Activated effector memory CD4-positive, alpha-beta T cell treated with Interleukin-2 at 50 U/mL for 16 hours (primary cell): ENCODE measurements at regions not wholly inside any gene's neighbourhood (a gene's known extent, or its start where the extent isn't known, plus 50 kb on each side); places are given as distances from the start of the nearest gene placed in this dataset.
A peak's percentile ranks its signal among the peaks of the same experiment; 100 is the strongest.

ENCODE experiments used
- DNase-seq: peaks from one replicate; pipeline ENCODE4 v3.0.0-alpha.2; 2020

DNA sequence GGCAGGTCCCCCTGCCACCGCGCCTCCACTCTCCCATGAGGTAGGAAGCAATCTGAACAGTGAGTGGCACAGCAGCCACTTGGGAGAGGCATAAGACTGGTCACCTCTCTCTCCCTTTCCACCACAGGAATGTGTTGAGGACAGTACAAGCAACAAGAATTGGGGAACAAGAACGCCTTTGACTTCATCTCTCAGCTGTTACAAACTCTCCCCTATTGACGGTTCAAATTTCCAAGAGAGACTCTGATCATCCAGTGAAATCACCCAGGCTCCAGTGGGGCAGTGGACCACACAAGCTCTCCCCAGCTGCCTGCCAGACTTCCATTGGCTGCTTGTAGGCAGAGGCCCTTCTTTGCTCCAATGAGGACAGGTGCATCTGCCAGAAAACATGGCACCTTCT, 249.9 kb upstream of the JUN start:
- DNase-seq: no peak

DNA sequence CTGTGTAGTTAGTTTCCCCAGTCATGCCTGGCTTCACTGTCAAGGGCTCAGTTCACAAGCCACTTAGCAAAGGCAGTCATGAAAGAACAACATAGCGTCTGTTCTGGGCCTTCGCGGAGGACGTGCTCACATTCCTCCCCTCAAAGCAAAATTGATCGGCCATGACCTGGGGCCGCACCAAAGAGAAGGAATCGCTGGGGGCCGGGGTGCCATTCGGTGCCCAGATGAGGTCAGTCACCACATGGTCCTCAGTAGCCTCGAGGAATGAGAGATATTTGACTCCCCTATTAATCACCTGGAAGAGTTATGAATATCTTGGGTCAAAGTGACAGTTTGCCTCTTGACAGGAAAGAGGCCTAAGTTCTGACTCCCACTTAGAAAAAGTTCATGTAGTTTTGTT, 251.1 kb upstream of the JUN start:
- no peak for DNase-seq

DNA sequence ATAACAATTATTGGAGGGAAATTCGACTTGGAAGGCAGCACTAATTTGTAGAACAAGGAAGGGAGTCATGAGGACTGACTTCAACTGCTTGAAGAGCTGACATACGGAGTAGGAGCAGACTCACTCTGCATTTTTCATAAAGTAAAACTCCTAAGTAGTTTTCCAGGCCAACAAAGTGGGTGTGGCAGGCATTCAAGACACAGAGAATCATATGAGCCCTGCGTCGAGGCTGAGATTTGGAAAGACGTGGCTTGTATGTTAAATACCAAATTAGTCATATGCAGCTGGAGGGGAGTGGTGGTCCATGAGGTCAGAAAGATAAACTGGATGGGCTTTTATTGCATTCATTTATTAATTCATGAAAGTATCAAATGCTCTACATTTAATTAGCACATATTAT, 255.7 kb upstream of the JUN start:
- DNase-seq: no peak

DNA sequence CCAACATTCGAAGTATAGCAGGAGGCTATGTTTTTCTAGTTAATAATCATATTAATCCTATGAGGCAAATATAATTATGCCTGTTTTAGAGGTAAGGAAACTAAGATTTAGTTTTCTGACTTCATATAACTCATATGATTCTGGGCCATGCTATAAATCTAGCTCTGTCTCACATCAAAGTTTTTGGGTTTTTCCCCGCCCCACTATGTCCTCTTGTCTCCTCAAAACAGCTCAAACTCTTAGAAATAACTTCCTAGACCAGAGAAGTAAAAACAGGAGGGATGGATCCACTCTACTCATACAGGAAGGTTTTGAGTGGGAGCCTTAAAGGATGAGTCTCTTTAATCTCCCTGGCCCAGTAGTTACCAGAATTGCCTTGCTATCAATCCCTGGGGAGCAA, 256.4 kb upstream of the FGGY start:
- no peak for DNase-seq

DNA sequence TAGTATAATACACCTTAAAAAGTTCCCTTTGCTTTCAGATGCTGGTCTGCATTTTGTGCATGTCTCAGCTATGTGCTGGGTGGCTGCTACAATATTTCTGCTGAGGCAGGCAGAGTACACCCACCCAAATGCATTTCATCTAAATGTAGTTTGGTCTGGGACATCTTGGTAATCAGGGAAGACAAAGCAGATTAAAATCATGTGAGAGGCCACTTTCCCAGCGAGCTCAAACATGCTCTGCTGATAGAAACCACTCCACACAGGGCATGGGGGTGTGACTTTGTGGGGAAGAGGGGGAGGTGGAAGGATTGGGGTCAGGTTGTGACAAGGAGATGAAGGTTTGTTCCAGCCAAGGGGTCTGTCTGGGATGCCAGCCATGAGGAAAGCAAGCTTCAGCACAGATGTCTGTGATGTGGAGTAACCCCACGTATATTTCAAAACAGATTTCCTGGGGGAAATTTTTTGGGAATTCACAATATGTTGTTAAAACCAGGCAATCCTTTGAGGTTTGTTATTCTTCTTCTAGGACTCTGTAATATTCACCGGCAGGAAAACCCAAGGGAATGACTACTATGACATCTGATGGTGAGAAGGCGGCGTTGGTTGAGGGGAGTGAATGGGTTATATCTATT, 255.1 kb upstream of the FGGY start:
- DNase-seq: no peak

DNA sequence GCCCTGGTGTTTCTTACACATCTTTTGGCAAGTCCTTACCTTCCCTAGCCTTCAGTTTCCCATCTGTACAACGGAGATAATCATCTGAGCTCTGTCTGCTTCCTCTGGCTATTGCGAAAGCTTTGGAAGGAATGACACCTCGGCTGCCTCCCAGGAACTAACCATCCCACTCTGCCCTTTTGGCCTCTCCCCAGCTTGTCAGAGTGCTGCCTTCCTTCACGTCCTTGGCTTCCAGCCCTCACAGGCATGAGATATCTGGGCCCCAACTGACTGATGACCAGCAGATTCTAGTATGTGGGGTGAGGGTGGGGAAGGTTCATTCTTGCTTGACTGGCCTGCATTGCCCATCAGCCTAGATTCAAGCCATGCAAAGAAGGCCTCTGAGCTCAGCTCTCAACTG, 253.1 kb upstream of the FGGY start:
- no peak for DNase-seq

DNA sequence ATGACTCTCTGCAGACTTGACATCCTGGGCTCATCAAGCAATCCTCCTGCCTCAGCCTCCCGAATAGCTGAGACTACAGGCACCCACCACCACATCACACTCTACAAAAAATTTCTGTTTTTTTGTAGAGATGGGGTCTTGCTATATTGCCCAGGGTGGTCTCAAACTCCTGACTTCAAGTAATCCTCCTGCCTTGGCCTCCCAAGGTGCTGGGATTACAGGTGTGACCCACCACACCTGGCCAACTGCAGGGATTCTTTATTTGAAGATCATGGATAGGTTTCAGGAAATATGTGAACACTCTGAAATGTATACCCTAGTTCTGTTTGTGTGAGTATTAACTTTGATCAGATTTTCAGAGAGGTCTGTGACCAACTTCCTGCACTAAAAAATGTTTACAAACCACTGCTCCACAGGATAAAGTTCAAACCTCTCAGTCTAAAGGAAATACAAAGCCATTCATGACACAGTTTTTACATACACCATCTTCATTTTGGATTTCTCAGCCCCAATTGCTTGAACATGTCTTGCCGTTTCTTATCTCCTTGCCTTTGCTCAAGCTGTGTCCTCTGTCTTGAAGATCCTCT, 252.3 kb upstream of the FGGY start:
- no peak for DNase-seq

DNA sequence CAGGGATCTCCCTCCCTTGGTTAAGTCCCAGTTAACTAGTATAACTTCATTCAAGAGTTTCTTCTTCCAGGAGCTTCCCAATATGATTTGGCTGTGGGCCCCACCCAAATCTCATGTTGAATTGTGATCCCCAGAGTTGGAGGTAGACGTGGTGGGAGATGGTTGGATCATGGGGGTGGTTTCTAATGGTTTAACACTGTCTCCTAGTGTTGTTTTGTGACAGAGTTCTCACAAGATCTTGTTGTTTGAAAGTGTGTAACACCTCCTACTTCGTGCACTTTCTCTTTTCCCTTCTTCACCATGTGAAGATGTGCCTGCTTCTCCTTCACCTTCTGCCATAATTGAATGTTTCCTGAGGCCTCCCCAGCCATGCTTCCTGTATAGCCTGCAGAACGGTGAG, 251.8 kb upstream of the FGGY start:
- no peak for DNase-seq

DNA sequence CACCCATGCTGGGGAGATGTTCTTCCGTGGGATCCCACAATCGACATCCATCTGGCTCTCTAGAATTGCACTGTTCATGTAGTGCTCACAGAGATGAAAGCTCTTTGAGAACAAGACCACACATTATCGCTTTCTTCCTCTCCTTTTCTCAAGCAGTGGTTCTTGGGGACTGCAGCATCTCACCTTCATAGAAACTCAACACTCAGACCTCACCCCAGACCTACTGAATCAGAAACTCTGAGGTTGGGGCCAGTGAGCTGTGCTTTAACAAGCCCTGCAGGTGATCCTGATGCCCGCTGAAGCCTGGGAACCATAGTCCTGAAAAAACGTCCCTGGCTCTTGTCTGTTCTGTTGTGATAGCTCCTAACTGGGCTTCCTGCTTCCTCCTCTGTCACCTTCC, 251.3 kb upstream of the FGGY start:
- DNase-seq: no peak

DNA sequence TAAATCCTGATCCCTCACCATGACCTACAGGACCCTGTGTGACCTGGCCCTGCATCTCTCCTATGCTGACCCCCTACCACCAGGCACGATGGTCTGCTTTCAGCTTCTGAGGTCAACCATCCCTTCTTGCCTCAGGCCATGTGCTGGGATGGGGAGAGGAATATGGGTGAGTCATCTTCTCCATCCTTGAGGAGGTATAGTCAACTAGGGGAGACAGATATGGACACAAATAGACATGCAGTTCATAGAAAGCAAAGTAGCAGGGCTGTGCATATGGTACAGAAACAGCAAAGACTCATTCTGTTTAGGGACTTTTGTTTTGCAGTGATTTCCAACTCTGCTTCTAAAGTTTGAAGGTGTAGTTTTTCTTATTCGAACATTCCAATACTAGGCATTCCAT, 250.8 kb upstream of the FGGY start:
- DNase-seq: no peak

DNA sequence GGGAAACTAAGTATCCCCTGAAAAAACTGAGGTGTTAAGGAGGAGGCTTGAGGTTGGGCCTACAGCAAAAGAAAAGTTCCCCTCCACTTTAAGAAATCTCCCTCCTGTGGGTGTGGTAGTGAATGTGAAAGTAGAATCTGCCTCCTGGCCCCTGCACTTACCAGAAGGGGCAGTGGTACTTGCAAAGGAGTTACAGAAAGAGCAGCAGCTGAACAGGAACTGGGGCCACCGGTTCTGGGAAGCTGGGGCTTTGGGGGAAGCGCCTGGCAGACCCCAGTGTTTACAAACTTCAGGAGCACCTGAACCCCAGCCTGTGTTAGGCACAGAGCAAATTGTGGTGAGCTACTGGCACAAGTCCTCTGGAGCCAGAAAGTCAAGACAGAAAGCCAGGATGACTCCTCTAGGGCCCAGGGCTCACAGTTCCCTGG, 250.2 kb upstream of the FGGY start:
- peak; percentile 6 for DNase-seq

DNA sequence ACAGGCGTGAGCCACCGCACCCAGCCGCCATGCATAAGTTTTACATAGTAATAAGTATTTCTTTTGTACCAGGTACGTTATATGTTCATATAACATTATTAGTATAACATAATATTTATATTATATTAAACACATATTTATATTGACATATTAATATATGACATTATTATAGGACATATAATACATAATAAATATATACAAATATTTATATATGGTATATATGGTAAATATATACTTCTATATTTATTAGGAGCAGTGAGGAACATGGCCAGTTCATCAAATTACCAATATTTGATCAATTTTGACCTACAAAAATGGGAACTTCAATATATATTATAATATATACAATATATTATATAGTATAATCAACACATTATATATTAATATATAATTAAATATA, 245.9 kb upstream of the FGGY start:
- DNase-seq: no peak

DNA sequence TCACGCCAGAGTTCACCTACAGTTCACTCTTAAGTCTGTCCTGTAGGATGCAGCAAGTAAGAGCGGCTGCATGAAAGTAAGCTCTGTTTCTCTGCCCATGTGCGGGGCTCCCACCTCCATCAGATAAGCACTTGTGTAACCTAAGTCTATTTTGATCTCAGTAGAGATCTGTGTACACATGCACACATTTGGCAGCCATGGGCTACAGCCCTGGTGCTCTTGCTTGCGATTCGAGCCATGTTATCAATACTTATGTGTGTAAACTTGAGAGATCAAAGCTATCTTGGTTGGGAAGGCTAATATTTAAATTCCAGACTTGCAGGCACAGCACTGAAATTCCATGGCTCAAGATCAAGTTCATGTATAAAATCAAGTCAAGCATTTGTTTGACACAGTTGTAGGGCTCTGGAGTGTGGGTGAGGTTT, 244.7 kb upstream of the FGGY start:
- DNase-seq: no peak

DNA sequence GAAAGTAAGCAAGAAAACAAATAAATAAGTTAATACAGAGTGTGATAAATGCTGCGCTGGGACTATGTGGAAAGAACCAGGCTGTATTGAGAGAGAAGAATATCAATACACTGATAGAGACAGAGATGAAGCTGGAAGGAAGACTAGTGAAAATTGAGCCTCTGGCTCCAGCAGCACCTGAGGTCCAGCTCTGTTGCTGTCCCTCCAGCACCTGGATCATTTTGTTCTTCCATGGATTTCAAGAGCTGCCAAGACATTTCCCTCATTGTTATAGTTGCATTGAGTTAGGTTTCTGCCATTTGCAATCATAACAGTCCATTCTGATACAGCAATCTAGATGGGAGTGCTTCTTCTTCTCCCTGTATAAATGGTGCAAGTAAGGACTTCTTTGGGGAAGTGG, 242.7 kb upstream of the FGGY start:
- DNase-seq: no peak

DNA sequence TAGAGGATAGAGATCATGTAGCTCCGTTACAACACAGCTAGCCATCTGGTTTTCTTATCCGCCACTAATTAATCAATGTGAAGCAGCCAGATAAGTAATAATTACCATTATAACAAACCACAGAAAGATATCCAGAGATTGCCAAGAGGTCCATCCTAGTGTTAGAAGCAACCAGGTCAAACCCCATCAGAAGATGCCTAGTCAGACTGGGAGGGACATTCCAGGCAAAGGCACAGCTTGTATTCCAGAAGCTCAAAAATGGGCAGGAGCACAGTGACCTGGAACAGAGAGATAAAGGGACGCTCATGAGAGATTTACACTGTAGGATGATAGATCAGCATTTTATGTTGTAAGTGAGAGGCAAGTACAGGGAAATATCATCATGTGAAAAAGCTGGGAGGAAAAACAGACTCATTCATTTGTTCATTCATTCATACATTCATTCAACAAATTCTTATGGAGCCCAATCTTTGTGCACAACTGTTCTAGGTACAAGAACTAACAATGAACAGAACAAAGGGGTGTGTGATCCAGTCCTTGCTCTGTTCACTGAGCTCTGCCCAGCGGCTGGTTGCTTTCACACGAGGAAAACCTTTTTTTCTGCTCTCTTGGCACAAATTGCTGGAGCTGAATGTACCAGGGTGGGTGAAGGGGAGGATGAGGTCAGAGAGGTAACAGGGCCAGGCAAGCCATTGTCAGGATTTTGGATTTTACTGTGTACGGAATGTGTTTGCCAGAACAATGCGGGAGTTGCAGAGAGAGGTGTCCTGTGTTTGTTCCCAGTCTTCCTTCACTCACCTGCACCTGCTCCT, 240.8 kb upstream of the FGGY start:
- no peak for DNase-seq

DNA sequence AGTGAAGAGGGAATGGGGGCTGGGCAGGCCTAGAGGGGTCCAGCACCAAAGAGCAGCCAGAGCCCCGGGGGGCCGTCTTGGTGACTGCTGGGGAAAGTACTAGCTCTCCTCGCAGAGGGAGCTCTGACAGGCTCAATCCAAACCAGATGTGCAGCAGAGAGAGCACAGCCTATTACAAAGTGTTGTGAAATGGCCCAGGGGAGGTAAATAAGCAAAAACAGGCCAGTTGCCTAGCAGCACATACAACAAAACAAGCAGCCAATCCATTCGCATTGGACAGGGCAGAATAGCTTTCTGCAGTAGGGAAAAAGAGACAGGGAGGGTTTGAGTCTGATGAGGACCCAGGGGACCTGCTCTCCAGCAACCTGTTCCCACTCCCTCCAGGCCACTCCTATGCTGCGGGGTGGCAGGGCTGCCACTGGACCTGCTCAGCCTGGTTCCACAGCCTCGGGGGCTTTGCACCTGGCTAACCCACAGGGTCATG, 239.6 kb upstream of the FGGY start:
- no peak for DNase-seq

DNA sequence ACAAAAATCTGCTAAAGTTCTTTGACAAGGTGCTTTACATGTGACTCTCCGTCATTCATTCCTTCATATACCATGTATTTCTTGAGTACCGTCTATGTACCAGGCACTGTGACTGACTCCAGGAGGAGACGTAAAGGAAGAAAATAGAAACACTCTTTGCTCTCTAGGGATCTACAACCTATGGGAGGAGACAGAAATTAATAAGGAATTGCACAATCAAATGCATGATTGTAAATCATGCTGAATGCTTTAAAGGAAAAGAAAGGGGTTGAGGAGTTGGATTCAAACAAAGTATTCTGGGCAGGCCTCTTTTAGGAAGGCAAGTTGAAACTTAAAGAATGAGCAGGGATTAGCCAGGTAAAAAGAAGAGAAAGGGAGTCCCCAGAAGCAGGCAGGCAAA, 239.1 kb upstream of the FGGY start:
- no peak for DNase-seq

DNA sequence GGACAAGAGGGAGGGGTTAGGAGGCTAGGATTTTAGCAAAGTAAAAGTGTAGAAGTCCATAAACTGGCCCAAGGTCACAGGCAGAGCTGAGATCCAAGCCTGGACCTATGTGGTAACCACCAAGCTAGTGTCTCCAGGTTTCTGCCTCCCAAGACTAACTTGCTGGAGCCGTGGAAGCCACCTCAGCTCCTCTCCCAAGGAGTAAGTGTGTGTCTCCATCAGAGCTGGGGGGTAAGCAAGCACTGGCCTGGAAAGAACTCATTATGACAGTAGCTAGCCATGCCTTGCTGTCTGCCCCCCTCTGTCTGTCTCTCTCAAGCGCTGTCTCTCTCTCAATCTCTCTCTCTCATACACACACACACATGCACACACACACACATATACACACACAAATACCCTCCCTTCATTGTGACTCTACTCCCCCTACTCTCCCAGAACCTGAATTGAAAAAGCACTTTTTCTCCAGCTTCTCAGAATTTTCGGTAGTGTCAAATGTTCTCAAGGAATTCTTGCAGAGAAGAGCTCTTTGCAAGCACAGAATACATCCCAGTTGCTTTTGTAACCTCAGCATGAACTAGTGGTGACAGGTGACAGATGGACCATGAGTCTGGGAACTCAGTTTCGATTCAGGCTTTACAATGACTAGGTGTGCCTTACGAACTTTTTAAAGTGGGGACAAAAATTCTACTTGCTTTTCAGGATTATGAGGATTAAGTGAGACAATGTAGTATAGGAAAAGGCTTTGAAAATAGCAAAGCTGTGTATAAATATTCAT, 238.0 kb upstream of the FGGY start:
- DNase-seq: no peak

DNA sequence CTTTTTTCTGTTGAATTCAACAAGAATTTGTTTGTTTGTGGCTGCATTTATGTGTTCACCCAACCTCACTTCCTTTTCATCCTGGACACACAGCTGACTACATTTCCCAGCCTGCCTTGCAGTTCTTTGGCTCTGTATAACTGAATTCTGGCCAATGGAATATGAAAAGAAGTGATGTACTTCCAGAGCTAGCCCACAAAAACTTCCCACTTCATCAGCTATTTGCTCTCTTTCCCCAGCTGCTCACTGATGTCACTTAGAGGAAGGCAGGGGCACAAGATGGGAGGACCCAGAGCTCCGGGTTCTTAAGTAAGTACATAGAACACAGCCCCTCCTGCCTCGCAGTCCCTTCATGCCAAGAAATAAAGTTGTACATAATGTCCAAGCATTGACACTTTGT, 235.0 kb upstream of the FGGY start:
- DNase-seq: no peak

DNA sequence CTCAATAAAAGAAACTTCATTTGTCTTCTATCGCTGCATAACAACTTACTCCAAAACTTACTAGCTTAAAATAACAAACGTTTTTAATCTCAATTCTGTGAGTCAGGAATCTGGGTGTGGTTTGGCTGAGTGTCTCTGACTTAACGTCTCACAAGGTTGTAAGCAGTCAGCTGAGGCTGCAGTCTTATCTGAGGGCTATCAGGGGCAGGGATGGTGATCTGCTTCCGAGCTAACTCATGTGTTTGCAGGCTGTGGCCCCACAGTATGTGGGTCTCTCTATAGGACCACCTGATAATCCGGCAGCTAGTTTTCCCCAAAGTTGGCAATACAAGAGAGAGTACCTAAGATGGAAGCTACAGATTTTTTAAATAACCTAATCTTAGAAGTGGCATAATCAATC, 234.2 kb upstream of the FGGY start:
- no peak for DNase-seq

DNA sequence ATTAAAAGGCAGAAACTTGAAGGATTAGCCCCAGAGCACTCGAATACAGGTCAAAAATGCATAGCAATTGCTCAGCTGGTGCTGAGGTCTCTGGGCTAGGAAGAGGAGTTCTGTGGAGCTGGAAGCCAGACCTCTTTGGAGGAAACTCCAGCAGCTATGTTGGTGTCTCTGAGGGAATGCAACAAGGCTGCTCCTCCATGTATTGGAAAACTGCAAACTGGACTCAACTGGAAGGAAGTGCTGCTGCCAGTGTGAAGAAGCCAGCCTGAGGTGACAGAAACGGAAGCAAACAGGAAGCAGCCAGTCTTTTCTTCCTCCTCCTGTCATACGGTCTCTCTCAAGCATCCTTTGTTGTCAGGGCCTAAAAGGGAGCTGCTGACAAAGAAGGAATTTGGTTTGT, 233.4 kb upstream of the FGGY start:
- DNase-seq: no peak

DNA sequence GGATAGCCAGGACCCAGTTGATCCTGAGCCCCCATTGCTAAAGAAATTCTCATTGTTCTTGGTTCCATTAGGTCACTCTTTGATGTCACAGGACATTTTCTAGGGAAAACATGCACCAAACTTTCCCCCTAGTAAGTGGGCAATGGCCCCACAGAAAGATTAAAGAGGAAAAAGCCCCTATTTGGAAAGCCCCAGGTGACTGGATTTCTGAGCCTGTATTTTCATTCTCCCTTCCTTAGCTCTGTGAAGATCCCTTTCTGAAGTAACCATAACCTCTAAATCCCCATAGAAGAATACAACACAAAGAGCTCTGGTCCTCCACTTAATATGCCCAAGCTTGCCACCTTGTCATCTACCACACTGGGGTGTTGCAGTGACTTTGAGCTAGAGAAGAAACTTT, 232.3 kb upstream of the FGGY start:
- DNase-seq: no peak

DNA sequence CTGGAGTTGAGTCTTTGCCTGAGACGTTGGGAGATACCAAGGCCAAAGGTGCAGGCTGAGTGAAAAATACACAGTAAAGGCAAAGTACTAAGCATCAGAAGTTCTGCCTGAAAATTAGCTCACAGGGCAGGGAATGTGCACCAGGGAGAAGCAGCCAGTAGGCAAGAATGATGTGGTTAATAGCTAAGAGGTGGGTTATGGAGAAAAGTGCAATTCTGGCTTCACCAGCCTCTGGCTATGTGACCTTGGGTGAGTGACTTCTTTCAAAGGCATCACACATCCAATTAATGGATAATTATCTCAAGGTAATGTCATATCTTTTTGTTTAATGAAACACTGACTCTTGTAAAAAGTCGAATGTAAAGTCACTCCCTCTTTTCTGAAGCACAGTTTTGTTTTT, 230.7 kb upstream of the FGGY start:
- no peak for DNase-seq

DNA sequence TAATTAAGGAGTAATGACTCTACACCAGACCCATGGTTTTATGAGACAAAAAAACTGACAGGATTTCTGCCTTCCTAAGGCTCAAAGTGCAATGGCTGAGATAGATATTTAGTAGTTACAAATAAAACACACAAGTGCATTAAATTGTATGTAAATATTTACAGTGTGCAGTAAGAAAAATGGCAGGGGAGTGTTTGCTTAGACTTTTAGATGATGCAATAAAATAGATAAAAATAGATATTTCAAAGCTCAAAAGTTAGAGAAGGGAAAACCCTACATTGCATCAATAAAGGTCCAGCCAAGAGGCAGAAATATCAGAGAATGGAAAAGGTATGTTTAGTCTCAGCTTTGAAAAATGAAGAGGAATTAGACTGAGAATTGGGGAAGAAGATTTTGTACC, 226.3 kb upstream of the FGGY start:
- no peak for DNase-seq
